MCF 10A (cell line): ENCODE measurements at regions not wholly inside any gene's neighbourhood (a gene's known extent, or its start where the extent isn't known, plus 50 kb on each side); places are given as distances from the start of the nearest gene placed in this dataset.

Experiments
- BruUV-seq: library from RNA; stranded (reverse); fragments of 400-500 nt; replicated peaks from 2 replicates; lab custom pipeline; 2021; lab: Mats Ljungman, UMichigan
- CTCF ChIA-PET: fragments of 300-600 bp; sonication (Branson Sonifier 250); formaldehyde crosslinking; extraction: SDS; loops from one replicate; lab custom pipeline; 2021; ENCODE audit warnings: antibody characterized with exemption, inconsistent platforms; lab: Yijun Ruan, JAX
- POLR2A ChIA-PET: fragments of 300-600, 350-650 bp; sonication (Branson Sonifier 250); formaldehyde crosslinking; extraction: SDS; loops from one replicate; lab custom pipeline; 2020; ENCODE audit warnings: antibody characterized with exemption, inconsistent platforms; lab: Yijun Ruan, JAX
- DNase-seq: peaks from one replicate; pipeline ENCODE4 v3.0.0-alpha.2; 2018; ENCODE audit not compliant: unreplicated experiment
- H3K27ac Mint-ChIP-seq: one replicate; pipeline ENCODE4 v1.8.0; 2022; ENCODE audit warnings: mild to moderate bottlenecking, low read depth, mixed read lengths; ENCODE audit not compliant: unreplicated experiment
- H3K27me3 Mint-ChIP-seq: one replicate; pipeline ENCODE4 v1.8.0; 2022; ENCODE audit warnings: mixed read lengths; ENCODE audit not compliant: insufficient read depth, unreplicated experiment
- H3K36me3 Mint-ChIP-seq: one replicate; pipeline ENCODE4 v1.8.0; 2022; ENCODE audit warnings: mild to moderate bottlenecking, moderate library complexity, mixed read lengths; ENCODE audit not compliant: insufficient read depth, unreplicated experiment
- H3K4me1 Mint-ChIP-seq: one replicate; pipeline ENCODE4 v1.8.0; 2022; ENCODE audit warnings: mixed read lengths; ENCODE audit not compliant: insufficient read depth, unreplicated experiment
- H3K4me3 Mint-ChIP-seq: one replicate; pipeline ENCODE4 v1.8.0; 2022; ENCODE audit warnings: mild to moderate bottlenecking, moderate library complexity, mixed read lengths; ENCODE audit not compliant: unreplicated experiment
- H3K9me3 Mint-ChIP-seq: one replicate; pipeline ENCODE4 v1.8.0; 2022; ENCODE audit warnings: mixed read lengths; ENCODE audit not compliant: unreplicated experiment
- CTCF ChIP-seq: fragments of 200-600 bp; IDR thresholded peaks from one replicate; pipeline ENCODE4 v1.8.0; 2022; ENCODE audit warnings: antibody characterized with exemption, mild to moderate bottlenecking; ENCODE audit not compliant: unreplicated experiment
- intact Hi-C: fragments of 100-400 bp; cut with micrococcal nuclease; formaldehyde crosslinking; loops from 2 replicates; pipeline ENCODE4 v1.14.1; 2022

- DNase-seq = no peak
- BruUV-seq = no TSS peak
- Mint-ChIP-seq H3K36me3 (no peaks in the 10 kb centered on the region), H3K9me3 (peaks cover 7% of the 10 kb centered on the region), H3K4me3 (no peak overlapping the region), H3K27ac (no peak overlapping the region), H3K27me3 (no peaks in the 10 kb centered on the region), H3K4me1 (peaks cover 7% of the 10 kb centered on the region)
- intact Hi-C loops = no loop called here
- ChIA-PET CTCF (no interaction called here), POLR2A (no interaction called here)
- TF ChIP-seq CTCF = no peak
Observed at GRCh38 chr3:111415018-111415417, 127.0 kb upstream of the CD96 start.

- CTCF ChIA-PET = interaction anchor here (0.6 kb wide), 1 partner anchor 1407 kb away, joined by 4 read pairs; no protein-coding TSS in a partner anchor
- no TSS peak for BruUV-seq
Observed at GRCh38 chr3:111418391-111418790, 123.6 kb upstream of the CD96 start.

GRCh38 chr3:111428301-111428700, 113.7 kb upstream of the CD96 start:
- no TSS peak for BruUV-seq
- H3K36me3 Mint-ChIP-seq = no peaks in the 10 kb centered on the region
- intact Hi-C loops = no loop called here
- H3K4me3 Mint-ChIP-seq = no peak overlapping the region
- CTCF ChIA-PET = no interaction called here
- H3K27ac Mint-ChIP-seq = no peak overlapping the region
- no peaks in the 10 kb centered on the region for H3K9me3 Mint-ChIP-seq
- no peak for DNase-seq
- TF ChIP-seq CTCF = no peak
- POLR2A ChIA-PET = no interaction called here
- H3K27me3 Mint-ChIP-seq = no peaks in the 10 kb centered on the region
- H3K4me1 Mint-ChIP-seq = no peaks in the 10 kb centered on the region

More at GRCh38 chr3:111418391-111418790, 123.6 kb upstream of the CD96 start:
- no peak overlapping the region for H3K4me3 Mint-ChIP-seq
- H3K27me3 Mint-ChIP-seq = no peaks in the 10 kb centered on the region
- DNase-seq = no peak
- no peaks in the 10 kb centered on the region for H3K9me3 Mint-ChIP-seq
- POLR2A ChIA-PET = interaction anchor here (0.6 kb wide), 2 partner anchors 20 to 218 kb away, joined by 3 read pairs; no protein-coding TSS in a partner anchor
- H3K27ac Mint-ChIP-seq = peak overlapping the region; percentile 69
- no peak for TF ChIP-seq CTCF
- intact Hi-C loops = no loop called here
- no peaks in the 10 kb centered on the region for H3K36me3 Mint-ChIP-seq
- peaks cover 7% of the 10 kb centered on the region for H3K4me1 Mint-ChIP-seq

- CTCF ChIA-PET = interaction anchor here (0.7 kb wide), 1 partner anchor 18 kb away, joined by 3 read pairs; no protein-coding TSS in a partner anchor
- H3K4me3 Mint-ChIP-seq = no peak overlapping the region
Observed at GRCh38 chr3:111434941-111435622, 106.9 kb upstream of the CD96 start.

More at GRCh38 chr3:111434941-111435622, 106.9 kb upstream of the CD96 start:
- no peaks in the 10 kb centered on the region for H3K9me3 Mint-ChIP-seq
- intact Hi-C loops = no loop called here
- BruUV-seq = no TSS peak
- H3K27ac Mint-ChIP-seq = no peak overlapping the region
- POLR2A ChIA-PET = no interaction called here
- DNase-seq = peak; percentile 47
- no peak for TF ChIP-seq CTCF
- H3K4me1 Mint-ChIP-seq = no peaks in the 10 kb centered on the region
- no peaks in the 10 kb centered on the region for H3K27me3 Mint-ChIP-seq
- no peaks in the 10 kb centered on the region for H3K36me3 Mint-ChIP-seq
